B cell (primary cell): ENCODE measurements at regions not wholly inside any gene's neighbourhood (a gene's known extent, or its start where the extent isn't known, plus 50 kb on each side); places are given as distances from the start of the nearest gene placed in this dataset.
A peak's percentile ranks its signal among the peaks of the same experiment; 100 is the strongest.

Experiments
- ATAC-seq: fragments of 200-7000 bp; cut with Tn5 transposase; one replicate; pipeline ENCODE4 v1.10.0; 2021; ENCODE audit warnings: low read depth, mild to moderate bottlenecking, moderate number of reproducible peaks, moderate library complexity
- CTCF ChIA-PET: fragments of 350-600 bp; sonication (Branson Sonifier 250); formaldehyde crosslinking; loops from one replicate; lab custom pipeline; 2021; ENCODE audit warnings: antibody characterized with exemption, inconsistent platforms; lab: Charles Lee
- POLR2A ChIA-PET: fragments of 350-600 bp; sonication (Branson Sonifier 250); formaldehyde crosslinking; loops from one replicate; lab custom pipeline; 2021; ENCODE audit warnings: antibody characterized with exemption; lab: Charles Lee
- DNase-seq: peaks from one replicate; pipeline ENCODE4 v3.0.0; 2013
- H2AFZ ChIP-seq: 2 replicates; pipeline ENCODE4 v1.6.1; 2012; ENCODE audit warnings: mild to moderate bottlenecking, low read depth, low read length; ENCODE audit not compliant: insufficient read depth, poor library complexity, severe bottlenecking
- H3K27ac ChIP-seq, 2 donors: 1 replicate in 1 of 2; 2 replicates in 1 of 2; pipeline ENCODE4 v1.5.1; 2012 to 2013; ENCODE audit warnings: low read length in 2 of 2, mild to moderate bottlenecking in 2 of 2, moderate library complexity in 1 of 2
- H3K27me3 ChIP-seq, 4 experiments: fragments of 200-600 bp in 1 of 4; sonication (generic) in 1 of 4; replicated peaks in 1 of 4; 1 replicate in 2 of 4; 2 replicates in 2 of 4; pipeline versions ENCODE4 v1.6.1 to v1.7.0; 2013 to 2016; ENCODE audit warnings: low read length in 3 of 4, mild to moderate bottlenecking in 2 of 4, mixed read lengths in 1 of 4, moderate library complexity in 1 of 4; ENCODE audit not compliant: insufficient read depth in 4 of 4, control insufficient read depth in 3 of 4; ENCODE audit errors: control extremely low read depth in 1 of 4
- H3K36me3 ChIP-seq, 2 experiments: replicated peaks in 1 of 2; 1 replicate in 1 of 2; 2 replicates in 1 of 2; pipeline versions ENCODE4 v1.6.1 to v1.7.1; 2013; ENCODE audit warnings: low read length in 1 of 2; ENCODE audit not compliant: insufficient read depth in 2 of 2, control insufficient read depth in 1 of 2; ENCODE audit errors: control extremely low read depth in 1 of 2, extremely low read depth in 1 of 2
- H3K4me1 ChIP-seq, 2 donors: fragments of 200-600 bp in 1 of 2; sonication (generic) in 1 of 2; 1 replicate in 1 of 2; 2 replicates in 1 of 2; pipeline versions ENCODE4 v1.5.1 to v1.6.1; 2013 to 2017; ENCODE audit warnings: low read length in 2 of 2; ENCODE audit not compliant: control insufficient read depth in 2 of 2, insufficient read depth in 2 of 2
- H3K4me2 ChIP-seq: replicated peaks from 2 replicates; pipeline ENCODE3; 2012; ENCODE audit warnings: mild to moderate bottlenecking, low read depth, low read length; ENCODE audit not compliant: poor library complexity, severe bottlenecking
- H3K4me3 ChIP-seq, 5 experiments: fragments of 200-600 bp in 1 of 5; sonication (generic) in 1 of 5; 1 replicate in 3 of 5; 2 replicates in 2 of 5; pipeline versions ENCODE4 v1.5.1 to v1.7.0; 2011 to 2016; ENCODE audit warnings: low read length in 4 of 5, mild to moderate bottlenecking in 4 of 5, low read depth in 2 of 5, control low read depth in 1 of 5, moderate library complexity in 1 of 5; ENCODE audit not compliant: insufficient read depth in 1 of 5; ENCODE audit errors: control extremely low read depth in 1 of 5, extremely low read depth in 1 of 5
- H3K79me2 ChIP-seq: fragments of 200-600 bp; sonication (generic); one replicate; pipeline ENCODE4 v1.6.0; 2016; ENCODE audit warnings: low read length; ENCODE audit not compliant: control insufficient read depth, insufficient read depth
- H3K9ac ChIP-seq: fragments of 200-600 bp; sonication (generic); 2 replicates; pipeline ENCODE4 v1.6.1; 2017; ENCODE audit warnings: mild to moderate bottlenecking, low read length, moderate library complexity
- H3K9me3 ChIP-seq, 3 donors: one replicate each; pipeline versions ENCODE4 v1.6.1 to v1.7.1; 2013; ENCODE audit warnings: low read length in 2 of 3; ENCODE audit not compliant: control insufficient read depth in 2 of 3, insufficient read depth in 1 of 3; ENCODE audit errors: control extremely low read depth in 1 of 3
- H4K20me1 ChIP-seq: 2 replicates; pipeline ENCODE4 v1.6.0; 2012; ENCODE audit warnings: mild to moderate bottlenecking, low read length; ENCODE audit not compliant: insufficient read depth, control insufficient read depth, poor library complexity, severe bottlenecking
- H3K27ac Mint-ChIP-seq: one replicate; pipeline ENCODE4 v1.8.0; 2021; ENCODE audit warnings: mixed read lengths
- H3K27me3 Mint-ChIP-seq: one replicate; pipeline ENCODE4 v1.8.0; 2021; ENCODE audit warnings: mixed read lengths
- H3K4me1 Mint-ChIP-seq: one replicate; pipeline ENCODE4 v1.8.0; 2021; ENCODE audit warnings: mixed read lengths
- H3K4me3 Mint-ChIP-seq: one replicate; pipeline ENCODE4 v1.8.0; 2021; ENCODE audit warnings: mixed read lengths
- H3K9me3 Mint-ChIP-seq: one replicate; pipeline ENCODE4 v1.8.0; 2022; ENCODE audit warnings: mixed read lengths; ENCODE audit not compliant: insufficient read depth
- EZH2 ChIP-seq: IDR thresholded peaks from 2 replicates; pipeline ENCODE4 v1.6.1; 2012; ENCODE audit warnings: borderline replicate concordance, low read depth, mild to moderate bottlenecking, moderate library complexity, low read length; ENCODE audit not compliant: insufficient read depth, poor library complexity, severe bottlenecking
- WGBS: methylation state at CpG from one replicate; pipeline ENCODE4 v1.1.5; 2013; ENCODE audit warnings: missing lambda C conversion rate; ENCODE audit not compliant: insufficient coverage; 5-methylcytosine and 5-hydroxymethylcytosine counted together
- intact Hi-C: fragments of 100-400 bp; cut with micrococcal nuclease; formaldehyde crosslinking; loops from one replicate; pipeline ENCODE4 v1.10.0; 2022
- TF ChIP-seq, protein P1 (sequence below): fragments of 200-600 bp; IDR thresholded peaks from one replicate; pipeline ENCODE4 v1.8.0; 2022; ENCODE audit warnings: antibody characterized with exemption, mild to moderate bottlenecking

DNA sequence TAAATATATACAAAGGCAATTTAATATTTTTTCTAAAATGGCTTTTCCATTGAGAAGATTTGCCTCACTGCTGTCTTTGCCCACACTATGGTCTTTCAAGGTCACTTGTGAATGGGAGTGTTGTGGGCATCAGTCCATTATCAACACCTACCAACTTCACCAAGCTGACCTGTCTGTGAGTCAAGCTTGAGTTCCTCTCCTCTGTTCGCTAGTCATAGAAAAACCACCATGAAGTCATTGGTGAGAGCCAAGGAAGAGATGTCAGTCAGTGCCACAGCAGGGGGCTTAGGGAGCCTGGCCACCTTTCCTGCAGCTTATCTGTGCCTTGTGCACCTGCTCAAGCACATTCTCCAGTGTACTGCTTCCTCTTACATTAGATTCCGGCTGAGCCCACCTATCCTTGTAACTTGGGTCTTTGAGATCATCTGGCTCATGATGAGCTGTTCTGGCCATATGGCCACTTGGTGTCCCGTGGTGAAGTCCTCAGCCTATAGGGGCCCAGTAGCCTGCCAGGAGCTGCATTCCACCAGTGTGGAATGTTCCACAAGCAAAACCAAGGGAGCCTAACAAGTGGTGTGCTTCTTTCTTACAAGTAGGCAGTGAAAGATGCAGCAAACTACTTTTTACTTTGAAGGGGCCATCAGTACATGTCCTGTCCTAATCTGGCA lies 80.8 kb upstream of the C12orf71 start:
- H3K9me3 Mint-ChIP-seq: peaks cover 10% of the 10 kb centered on the region
- Histone ChIP-seq H3K4me1 (peaks cover 2 to 10% of the 10 kb centered on the region in 2 donors), H3K9me3 (no peaks in the 10 kb centered on the region), H2AFZ (no peak overlapping the region), H3K36me3 (no peaks in the 10 kb centered on the region), H3K4me3 (no peak overlapping the region), H3K27me3 (no peaks in the 10 kb centered on the region), H3K79me2 (no peaks in the 10 kb centered on the region), H3K9ac (no peak overlapping the region), H3K4me2 (no peak overlapping the region), H3K27ac (no peak overlapping the region), H4K20me1 (no peaks in the 10 kb centered on the region)
- no peaks in the 10 kb centered on the region for H3K27me3 Mint-ChIP-seq
- no peak for DNase-seq
- H3K4me1 Mint-ChIP-seq: peaks cover 23% of the 10 kb centered on the region
- H3K4me3 Mint-ChIP-seq: no peak overlapping the region
- TF ChIP-seq, protein P1, sequence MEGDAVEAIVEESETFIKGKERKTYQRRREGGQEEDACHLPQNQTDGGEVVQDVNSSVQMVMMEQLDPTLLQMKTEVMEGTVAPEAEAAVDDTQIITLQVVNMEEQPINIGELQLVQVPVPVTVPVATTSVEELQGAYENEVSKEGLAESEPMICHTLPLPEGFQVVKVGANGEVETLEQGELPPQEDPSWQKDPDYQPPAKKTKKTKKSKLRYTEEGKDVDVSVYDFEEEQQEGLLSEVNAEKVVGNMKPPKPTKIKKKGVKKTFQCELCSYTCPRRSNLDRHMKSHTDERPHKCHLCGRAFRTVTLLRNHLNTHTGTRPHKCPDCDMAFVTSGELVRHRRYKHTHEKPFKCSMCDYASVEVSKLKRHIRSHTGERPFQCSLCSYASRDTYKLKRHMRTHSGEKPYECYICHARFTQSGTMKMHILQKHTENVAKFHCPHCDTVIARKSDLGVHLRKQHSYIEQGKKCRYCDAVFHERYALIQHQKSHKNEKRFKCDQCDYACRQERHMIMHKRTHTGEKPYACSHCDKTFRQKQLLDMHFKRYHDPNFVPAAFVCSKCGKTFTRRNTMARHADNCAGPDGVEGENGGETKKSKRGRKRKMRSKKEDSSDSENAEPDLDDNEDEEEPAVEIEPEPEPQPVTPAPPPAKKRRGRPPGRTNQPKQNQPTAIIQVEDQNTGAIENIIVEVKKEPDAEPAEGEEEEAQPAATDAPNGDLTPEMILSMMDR: no peak
- TF ChIP-seq EZH2: no peak
- H3K27ac Mint-ChIP-seq: peak overlapping the region; percentile 28
- CTCF ChIA-PET: no interaction called here
- POLR2A ChIA-PET: no interaction called here
- ATAC-seq: no peak
- intact Hi-C loops: no loop called here
- 94% methylated on average over 3 of the region's 3 CpGs for WGBS

DNA sequence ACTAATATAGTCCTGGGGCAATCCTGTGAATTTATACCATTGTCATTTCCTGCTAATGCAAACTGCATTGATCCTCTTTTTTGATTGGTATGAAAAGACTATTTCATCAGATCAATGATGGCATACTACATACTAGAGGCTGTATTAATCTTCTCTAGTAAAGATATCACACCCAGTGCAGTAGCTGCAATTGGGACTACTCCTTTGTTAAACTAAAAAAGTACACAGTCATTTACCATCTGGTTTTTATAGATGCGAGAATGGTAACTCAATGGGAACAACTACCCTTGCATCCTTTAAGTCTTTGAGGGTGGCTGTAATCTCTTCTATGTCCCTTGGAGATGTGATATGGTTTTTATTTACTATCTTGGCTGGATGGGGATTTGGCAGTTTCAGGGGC lies 80.2 kb upstream of the STK38L start:
- Mint-ChIP-seq H3K9me3 (peaks cover 10% of the 10 kb centered on the region), H3K4me3 (no peak overlapping the region), H3K27me3 (no peaks in the 10 kb centered on the region), H3K4me1 (peaks cover 23% of the 10 kb centered on the region), H3K27ac (no peak overlapping the region)
- intact Hi-C loops: no loop called here
- CTCF ChIA-PET: no interaction called here
- Histone ChIP-seq H3K4me1 (peaks cover 2 to 10% of the 10 kb centered on the region in 2 donors), H3K9ac (no peak overlapping the region), H3K27ac (no peak overlapping the region), H3K27me3 (no peaks in the 10 kb centered on the region), H3K79me2 (no peaks in the 10 kb centered on the region), H3K4me2 (no peak overlapping the region), H3K9me3 (peaks cover 0 to under 1% (median 0%) of the 10 kb centered on the region in 3 donors), H4K20me1 (no peaks in the 10 kb centered on the region), H3K36me3 (no peaks in the 10 kb centered on the region), H3K4me3 (no peak overlapping the region), H2AFZ (no peak overlapping the region)
- no CpG with 5 or more reads among the region's 1 CpG for WGBS
- TF ChIP-seq EZH2: no peak
- POLR2A ChIA-PET: no interaction called here
- no peak for ATAC-seq
- DNase-seq: no peak
